Glomerular endothelial cell (primary cell): ENCODE measurements at regions not wholly inside any gene's neighbourhood (a gene's known extent, or its start where the extent isn't known, plus 50 kb on each side); places are given as distances from the start of the nearest gene placed in this dataset.
A peak's percentile ranks its signal among the peaks of the same experiment; 100 is the strongest.

Source experiments
- DNase-seq: peaks from one replicate; pipeline ENCODE4 v3.0.0-alpha.2; 2011; ENCODE audit warnings: low read depth, low spot score; ENCODE audit errors: extremely low read depth

DNA sequence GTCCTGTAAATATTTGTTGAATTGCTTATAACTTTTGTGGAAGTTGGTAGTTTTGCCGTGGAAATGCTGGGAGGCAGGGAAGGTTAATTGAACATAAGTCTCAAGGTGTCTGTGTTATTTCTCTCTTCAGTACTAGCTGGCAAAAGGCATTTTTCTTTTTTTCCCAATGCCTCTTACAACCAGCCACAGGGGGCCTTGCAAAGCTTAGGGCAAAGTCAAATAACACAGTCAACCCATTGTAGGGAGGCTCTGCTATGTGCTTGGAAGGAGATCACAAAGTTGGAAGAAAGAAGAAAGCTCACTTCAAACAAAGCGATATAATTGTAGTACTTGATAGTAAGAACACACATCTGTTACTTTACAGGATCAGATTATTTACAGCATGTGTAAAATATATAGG is 802.6 kb downstream of the PDHA2 start:
- no peak for DNase-seq

DNA sequence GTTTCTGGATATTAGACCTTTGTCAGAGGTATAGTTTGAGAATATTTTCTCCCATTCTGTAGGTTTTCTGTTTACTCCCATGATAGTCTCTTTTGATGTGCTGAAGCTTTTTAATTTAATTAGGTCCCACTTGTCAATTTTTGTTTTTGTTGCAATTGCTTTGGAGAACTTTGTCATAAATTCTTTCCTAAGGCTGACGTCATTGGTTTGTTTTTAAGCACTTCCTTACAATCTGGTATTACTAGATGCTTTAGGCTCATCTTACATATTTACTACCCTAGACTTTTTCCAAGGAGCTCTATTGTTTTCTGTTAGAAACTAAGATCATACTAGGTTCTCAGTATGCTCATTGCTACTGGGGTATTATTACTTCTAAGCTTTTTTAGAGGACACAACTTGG is 806.3 kb downstream of the PDHA2 start:
- no peak for DNase-seq

DNA sequence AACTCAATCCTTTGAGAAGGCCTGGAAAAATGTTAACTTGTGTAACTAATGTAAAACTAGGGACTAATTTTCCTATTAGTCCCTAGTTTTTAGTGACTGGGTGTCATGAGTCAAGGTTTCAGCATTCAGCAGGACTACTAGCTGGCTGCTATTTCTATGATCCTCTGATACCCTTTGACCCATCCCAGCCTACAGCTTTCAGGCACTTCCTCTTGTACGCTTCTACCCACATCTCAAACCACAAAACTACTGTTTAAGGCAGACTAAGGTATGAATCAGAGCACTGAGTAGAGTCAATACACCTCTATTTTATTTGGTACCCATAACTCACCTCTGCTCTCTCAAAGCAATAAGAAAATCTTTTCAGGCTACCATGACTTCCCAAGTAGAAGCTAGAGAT is 809.6 kb downstream of the PDHA2 start:
- DNase-seq, result peak; percentile 33

DNA sequence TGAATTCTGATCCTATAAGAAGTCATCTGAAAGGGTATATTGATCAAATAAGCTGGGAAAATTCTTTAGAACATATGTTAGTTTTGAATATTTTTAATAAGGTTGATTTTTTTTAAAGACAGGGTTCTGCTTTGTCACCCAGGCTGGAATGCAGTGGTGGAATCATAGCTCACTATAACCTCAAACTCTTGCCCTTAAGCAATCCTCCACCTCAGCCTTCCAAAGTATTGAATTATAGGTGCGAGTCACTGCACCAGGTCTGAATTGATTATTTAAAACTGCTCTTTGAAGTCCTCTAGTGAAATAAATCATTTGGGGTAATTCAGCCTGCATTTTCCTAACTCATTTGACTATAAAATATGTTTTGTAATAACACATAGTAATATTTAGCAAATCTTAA is 812.3 kb downstream of the PDHA2 start:
- DNase-seq, result no peak

DNA sequence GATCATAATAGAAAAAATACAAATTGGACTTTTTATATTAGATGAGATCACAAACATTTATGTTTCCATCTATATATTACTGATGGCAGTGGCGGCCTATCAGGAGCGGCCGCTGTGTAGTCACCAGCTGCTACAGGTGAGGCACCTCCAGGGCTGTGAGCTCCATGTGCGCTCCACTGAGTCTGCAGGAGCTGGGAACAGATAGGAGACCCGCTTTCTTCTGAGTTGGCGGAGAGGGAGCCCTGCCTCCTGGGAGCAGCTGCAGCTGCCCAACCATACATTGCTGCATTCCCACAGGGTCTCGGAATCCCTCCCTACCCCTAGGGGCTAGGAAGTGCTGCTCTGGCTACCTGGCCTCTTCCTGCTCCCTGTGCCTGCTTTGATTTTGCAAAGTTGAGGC is 812.9 kb downstream of the PDHA2 start:
- DNase-seq, result no peak

DNA sequence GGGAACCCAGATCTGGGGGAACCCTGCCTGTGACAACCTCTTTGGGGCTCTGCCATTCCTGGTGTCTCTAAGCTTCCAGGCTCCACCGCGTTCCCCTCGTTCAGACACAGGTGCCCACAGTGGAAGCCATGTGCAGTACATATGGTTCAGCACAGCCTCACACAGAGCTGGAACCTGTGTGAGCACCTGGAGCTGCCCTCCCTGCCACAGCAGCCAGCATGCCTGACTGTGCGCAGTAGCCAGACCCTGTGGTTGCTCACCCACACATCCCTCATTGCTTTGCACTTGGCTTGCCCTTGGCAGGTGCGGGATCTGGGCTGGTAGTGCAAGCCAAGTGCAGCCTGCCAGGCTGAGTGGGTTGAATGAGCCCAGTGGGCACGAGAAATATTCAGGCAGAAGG is 814.2 kb downstream of the PDHA2 start:
- no peak for DNase-seq

DNA sequence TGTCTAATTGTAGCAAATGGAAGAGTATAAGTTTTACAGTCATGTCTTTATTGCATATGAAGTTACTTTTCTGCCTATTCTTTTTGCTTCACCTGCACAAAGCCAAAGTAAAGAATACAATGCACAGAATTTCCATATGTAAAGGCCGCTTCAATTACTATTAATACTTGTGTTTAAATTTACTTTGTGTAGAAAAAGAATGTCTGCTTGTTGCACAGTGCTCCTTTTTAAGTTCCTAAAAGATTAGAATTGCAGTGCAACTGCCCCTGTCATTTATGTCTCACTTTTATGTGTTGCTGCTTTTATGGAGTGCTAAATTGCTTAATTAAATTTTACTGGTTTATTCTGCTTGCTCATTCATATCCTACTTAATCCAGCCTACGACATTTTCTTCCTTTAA is 830.5 kb downstream of the PDHA2 start:
- no peak for DNase-seq

DNA sequence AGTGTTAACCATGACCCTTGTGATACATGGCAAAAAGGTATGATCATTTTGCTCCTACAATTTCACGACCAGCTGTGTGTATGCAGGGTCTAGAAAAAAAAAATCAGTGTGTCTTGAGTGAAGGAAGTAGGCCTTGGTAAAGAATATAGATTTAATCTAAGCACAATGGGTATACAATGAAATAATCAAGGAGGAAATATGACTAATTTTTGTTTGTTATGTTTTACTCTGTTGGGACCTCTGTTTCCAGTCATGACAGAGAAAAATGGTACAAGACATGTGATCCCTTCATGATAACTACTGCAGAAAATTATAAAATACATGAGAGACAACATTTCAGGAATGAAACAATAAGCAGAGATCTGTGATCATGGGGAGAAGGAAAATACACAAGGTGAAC is 835.5 kb downstream of the PDHA2 start:
- peak; percentile 44 for DNase-seq

DNA sequence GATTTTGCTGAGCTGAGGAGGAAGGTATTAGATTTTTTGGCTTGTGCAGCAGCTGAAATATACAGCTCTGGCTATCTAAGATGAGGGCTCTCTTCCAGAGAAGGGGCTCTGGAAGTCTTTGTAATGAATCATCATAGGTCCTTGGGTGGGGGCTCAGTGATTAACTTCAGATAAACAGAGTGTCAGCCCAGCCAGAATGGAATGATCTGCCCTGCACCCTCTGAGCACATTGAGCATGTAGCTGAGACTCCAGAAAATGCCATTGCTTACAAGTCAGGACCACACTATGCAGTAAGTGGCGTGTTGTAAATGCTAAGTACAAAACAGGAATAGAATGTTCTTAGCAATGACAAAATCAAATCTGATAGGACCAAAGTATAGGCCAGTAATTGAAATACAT is 836.0 kb downstream of the PDHA2 start:
- no peak for DNase-seq

DNA sequence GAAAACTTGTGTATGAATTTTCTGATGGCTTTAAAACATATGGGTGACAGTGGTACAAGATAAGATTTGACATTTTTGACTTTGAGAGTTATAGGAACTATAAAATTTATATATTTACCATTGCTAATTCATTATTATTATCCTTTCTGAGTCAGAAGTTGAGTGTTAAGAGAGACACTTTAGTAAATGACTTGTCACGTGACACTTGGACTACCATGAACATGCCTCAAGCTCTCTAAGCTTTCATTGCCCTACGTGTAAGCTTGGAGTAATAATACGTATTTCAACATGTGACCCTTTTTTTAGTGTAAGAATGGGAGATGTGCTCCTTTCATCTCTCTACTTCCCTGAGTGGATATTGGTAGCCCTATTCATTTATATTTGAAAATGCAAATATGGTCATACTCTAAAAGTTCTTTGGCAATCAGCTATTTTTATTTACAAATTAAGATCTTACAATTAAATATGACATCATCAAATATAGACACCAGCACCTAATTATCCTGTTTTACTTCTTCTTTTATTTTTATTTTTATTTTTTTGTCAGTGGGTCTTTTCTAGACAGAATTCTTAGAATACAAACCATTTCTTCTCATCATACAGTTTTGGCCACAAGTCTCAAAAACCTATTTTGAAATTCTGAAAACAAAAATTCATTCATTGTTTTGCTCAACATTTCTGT is 837.0 kb downstream of the PDHA2 start:
- DNase-seq, result no peak

DNA sequence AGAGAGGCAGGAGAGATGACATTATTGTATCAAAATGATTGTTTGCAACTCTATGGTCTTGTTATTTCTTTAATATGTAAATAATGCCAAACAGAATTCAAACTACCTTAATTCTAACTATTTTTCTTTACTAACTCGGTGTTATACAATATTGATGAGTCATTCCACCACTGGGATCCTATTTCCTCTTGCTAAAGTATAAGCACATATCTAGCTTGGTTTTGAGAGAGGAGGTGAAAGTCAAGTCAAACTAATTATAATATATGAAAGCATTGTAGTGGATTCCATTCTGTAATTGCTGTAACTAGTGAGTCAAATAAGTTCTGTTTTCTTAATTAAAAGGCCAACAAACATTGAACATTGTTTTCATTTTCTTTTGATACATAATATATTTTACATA is 837.6 kb downstream of the PDHA2 start:
- no peak for DNase-seq

DNA sequence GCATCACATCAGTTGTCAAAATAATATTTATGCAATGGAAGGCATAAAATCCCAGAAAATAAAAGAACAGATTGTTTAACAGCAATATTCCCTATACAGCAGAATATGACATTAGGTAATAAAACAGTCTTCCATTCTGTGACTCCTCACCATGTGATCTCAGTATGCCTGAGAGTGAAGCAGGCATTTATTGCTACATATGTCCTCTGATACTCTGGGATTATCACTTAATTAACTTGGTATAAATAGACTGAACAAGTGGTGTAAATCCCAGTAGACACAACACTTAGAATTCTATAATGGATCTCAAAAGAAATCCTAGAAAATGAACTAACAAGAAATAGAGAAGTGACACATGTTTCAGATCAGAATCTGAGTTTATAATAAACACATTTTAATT is 841.3 kb downstream of the PDHA2 start:
- DNase-seq, result no peak

DNA sequence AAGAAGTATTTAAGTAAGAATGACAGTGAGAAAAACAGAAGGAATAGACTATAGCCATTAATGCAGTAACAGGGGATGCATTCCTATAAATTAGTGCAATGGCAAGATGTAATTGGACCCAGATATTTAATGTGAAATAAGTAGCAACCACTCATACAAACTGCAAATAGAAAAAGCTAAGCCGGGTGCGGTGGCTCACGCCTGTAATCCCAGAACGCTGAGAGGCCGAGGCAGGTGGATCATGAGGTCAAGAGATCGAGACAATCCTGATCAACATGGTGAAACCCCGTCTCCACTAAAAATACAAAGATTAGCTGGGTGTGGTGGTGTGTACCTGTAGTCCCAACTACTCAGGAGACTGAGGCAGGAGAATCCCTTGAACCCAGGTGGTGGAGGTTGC is 845.8 kb downstream of the PDHA2 start:
- DNase-seq, result no peak

DNA sequence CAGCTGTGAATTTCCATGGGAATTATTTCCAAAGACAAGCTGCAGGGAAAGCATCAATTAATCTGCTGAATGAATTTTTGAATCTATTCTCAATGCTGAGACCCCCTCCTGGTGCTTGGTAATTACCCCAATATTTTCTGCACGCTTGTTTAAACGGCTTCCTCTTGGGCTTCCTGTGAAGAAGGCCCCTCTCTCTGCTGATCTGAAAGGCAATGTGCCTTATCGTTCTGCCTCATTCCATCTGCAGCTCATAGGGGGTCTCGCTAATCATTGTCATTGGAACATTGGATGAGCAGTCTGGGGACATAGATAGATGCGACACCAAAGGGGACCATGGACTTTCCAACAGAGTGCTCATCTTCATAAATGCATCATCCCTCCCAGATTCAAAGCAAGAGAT is 851.6 kb downstream of the PDHA2 start:
- DNase-seq, result no peak

DNA sequence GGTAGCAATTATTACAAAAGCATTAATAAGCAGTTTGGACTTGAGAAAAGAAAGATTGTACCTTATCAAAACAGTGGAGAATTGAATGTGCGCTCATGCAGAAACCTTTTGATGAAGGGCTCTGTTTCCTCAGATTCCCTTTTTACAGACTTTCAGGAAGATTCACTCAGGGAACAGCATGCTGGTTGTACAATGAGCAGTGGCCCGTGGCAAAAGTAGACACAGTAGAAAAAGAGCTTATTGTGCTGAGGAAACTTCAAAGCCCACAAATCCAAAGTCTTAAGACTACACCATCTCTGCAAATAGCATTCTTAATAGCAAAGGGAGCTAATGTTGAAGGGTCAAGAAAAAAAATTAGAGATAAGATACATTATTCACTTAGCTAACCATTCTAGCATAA is 858.9 kb downstream of the PDHA2 start:
- DNase-seq, result no peak

DNA sequence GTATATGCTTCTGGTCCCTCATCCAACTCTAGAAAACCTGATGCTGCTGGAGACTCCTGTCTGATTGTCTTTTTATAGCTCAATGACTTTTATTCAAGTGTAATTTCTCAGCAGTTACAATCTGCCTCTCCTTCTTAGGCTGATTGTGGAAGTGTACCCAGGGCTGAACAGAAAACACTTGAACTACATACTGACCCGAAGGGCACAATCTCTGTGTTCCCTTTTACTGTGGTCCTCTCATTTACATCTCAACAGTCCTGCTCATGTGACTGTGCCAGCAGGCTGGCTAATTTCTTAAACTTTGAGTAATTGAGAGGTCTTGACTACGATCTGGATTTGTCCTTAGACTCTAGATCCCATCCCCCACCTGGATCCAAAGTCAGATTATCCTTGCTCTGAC is 863.4 kb downstream of the PDHA2 start:
- no peak for DNase-seq

DNA sequence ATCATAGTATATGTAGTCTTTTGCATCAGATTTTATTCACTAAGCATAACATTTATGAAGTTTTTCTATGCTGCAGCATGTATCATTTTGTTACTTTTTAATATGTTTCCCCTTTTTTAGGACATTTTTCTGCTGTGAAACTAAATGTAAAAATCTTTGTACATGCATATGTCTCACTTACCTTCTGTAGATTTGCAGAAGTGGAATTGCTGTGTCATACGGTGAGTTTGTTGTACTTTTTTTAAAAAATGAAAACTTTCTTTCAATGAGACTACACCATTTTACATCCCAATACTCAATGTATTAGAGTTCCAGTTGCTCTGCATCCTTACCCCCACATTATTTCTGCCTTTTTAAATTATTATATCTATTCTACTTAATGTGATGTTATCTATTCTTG is 868.9 kb downstream of the PDHA2 start:
- DNase-seq, result no peak

DNA sequence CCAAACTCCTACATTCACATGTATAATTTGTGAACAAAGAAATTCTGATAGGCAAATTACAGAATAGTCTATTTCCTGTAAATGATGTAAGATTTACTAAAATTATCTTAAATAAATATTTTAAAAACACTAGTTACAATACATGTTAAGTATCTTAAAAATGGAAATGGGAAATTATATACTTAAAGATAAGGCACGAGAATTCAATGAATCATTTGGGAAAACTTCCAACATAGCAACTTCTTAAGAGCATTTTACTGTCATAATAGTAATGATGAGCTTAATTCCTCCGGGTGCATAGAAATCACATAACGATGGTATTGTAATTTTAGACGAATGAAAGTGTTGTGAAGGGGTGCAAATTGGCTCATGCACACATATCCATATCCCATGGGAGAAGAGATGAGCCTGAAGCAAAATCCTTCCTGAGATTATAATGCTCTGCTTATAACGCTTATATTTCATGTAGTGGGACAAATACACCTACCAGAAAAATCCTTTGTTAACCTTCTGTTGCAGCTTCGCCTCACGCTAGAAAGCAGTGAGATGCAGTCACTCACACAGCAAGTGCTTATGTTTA is 873.5 kb downstream of the PDHA2 start:
- DNase-seq, result no peak

DNA sequence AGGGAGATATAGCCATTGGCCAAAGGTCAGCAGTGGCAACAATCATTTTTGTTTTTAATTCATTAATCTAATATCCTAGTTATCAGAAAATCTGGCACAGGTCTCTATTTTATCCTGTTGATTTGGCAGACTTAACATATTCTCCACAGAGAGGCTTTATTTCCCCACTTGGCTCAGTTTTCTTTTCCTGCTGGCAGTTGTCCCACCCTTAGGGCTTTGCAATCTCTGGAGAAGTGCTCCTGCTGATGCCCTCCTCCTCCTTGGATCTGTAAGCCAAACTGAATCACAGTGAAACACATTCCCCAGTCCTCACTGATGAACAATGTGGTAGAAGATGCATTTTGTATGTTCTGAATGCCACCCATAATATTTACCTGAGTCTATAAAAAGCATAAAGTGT is 889.7 kb downstream of the PDHA2 start:
- DNase-seq, result no peak

DNA sequence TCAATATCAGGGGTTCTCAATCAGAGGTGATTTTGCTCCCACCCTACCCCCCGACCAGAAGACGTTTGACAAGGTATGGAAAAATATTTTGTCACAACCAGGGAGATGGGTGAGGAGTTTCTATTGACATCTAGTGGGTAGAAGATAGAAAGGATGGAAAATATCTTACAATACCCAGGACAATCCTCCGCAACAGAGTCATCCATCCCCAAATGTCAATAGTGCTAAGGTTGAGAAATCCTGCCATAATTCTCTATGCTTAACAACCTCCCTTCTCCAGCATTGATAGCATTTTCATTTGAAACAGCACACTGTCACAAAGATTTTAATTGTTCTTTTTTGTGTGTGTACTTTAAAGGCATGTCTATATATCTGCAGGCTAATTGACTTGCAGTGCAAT is 890.5 kb downstream of the PDHA2 start:
- no peak for DNase-seq

DNA sequence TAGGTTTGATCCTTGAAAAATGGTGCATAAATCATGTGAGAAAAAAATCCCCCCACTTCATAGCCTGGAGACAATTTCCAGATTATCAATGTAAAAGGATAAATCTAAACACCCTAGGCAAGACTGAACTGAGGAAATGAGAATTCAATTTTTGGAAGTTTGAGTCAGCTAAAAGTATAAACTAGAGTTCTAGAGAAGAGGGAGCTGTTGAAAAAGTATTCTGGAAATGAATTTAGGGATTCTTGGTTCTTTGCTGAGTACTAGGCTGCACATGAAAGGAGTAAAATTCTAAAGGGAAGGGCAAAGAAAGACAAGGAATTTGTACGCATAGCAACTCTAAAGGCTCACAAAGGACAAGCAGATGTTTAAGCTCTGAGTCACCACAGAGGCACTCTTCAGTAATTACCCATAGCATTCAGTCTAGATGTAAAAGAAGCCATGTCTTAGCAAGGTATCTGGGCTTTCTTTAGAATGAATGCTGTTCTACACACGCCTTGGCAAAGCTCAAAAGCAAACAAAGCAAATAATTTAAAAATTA is 896.5 kb downstream of the PDHA2 start:
- peak; percentile 50 for DNase-seq

DNA sequence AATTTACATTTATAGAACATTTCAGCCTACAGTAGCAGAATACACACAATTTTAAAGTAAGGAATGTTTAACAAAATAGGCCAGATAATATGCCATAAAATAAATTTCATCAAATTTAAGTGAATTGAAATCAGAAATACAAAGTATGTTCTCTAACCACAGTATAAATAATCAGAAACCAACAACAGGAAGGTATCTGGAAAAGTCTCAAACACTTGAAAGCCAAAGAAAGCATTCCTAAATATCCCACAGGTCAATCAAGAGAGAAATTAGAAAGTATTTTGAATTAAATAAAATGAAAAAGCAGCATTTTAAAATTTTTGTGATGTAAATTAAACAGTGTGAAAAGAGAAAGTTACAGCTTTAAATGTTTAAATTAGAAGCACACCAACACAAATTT is 899.2 kb downstream of the PDHA2 start:
- DNase-seq, result no peak
